ENCODE measurements at regions not wholly inside any gene's neighbourhood (a gene's known extent, or its start where the extent isn't known, plus 50 kb on each side); places are given as distances from the start of the nearest gene placed in this dataset.

DNA sequence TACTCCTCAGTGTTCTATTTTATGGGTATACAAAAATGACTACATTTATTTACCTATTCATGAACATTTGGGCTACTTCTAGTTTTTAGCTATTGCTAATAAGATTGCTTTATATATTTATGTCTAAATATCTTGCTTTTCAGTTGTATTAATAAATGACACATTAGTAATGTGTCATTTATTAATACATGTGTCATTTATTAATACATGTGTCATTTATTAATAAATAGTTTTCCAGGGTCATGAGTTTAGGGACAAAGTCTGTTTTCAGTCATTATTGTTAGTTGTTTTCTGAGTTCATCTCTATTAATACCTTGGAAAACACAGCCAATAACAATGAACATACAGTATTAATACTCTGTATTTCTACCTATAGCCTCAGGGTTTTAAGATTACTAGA is 1630.7 kb upstream of the IGFBP7 start (continued):
- TF ChIP-seq FOSL2 (IDR thresholded peaks at IDR 0.05; ENCODE audit: borderline replicate concordance, low read depth) (no peak), YY1 (IDR thresholded peaks at IDR 0.05; ENCODE audit: low read depth) (no peak), MEF2A (IDR thresholded peaks at IDR 0.05; ENCODE audit: borderline replicate concordance, low read depth) (no peak), EZH2phosphoT487 (IDR thresholded peaks at IDR 0.05; ENCODE audit: borderline replicate concordance, low read depth) (no peak), TAF1 (IDR thresholded peaks at IDR 0.05; ENCODE audit: borderline replicate concordance, low read depth, low read length) (no peak), RXRA (IDR thresholded peaks at IDR 0.05; ENCODE audit: borderline replicate concordance, low read depth) (no peak), NRF1 (IDR thresholded peaks at IDR 0.05; ENCODE audit: low read depth, low read length) (no peak), GATA2 (CRISPR knock-in tag; IDR thresholded peaks at IDR 0.05) (no peak), MXI1 (IDR thresholded peaks at IDR 0.05; ENCODE audit: low read depth, low read length) (no peak)

DNA sequence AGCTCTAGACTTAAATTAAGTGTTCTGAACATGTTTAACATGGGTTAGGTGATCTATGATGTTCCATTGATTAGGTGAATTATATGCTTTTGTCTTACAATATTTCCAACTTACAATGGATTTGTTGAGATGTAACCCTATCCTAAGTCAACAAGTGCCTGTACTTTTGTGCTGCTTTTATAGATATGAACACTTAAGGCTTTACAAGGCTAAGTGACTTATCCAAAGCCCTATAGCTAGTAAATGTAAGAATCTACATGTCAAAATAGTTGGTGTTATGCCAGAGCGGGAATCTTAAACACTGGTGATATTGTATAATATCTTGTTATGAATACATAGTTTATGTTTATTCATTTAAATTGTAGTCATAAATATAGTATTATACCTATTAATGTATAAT is 1629.1 kb upstream of the IGFBP7 start:
- Histone ChIP-seq H3K36me3 (replicated peaks in 1 of 2; ENCODE audit: control insufficient read depth in 1 of 2, insufficient read depth in 2 of 2, low read length in 1 of 2) (no peaks in the 10 kb centered on the region), H3K27me3 (ENCODE audit: insufficient read depth) (no peaks in the 10 kb centered on the region), H3K9me3 (no peaks in the 10 kb centered on the region), H3K9me2 (no peaks in the 10 kb centered on the region), H3F3A (replicated peaks; ENCODE audit: insufficient read depth) (no peaks in the 10 kb centered on the region), H3K27ac (ENCODE audit: low read depth in 2 of 2, low read length in 1 of 2) (no peak overlapping the region), H3K4me1 (ENCODE audit: control insufficient read depth in 1 of 2, insufficient read depth in 2 of 2, low read depth in 1 of 2, low read length in 1 of 2) (no peaks in the 10 kb centered on the region), H2AFZ (ENCODE audit: low read depth) (no peak overlapping the region), H3K79me2 (ENCODE audit: insufficient read depth) (no peaks in the 10 kb centered on the region), H4K20me1 (ENCODE audit: insufficient read depth) (no peaks in the 10 kb centered on the region), H3K9ac (no peak overlapping the region), H3K4me2 (no peak overlapping the region), H3K4me3 (ENCODE audit: low read depth in 2 of 2, low read length in 1 of 2) (no peak overlapping the region)
- no peak for TF ChIP-seq FOXM1 (IDR thresholded peaks at IDR 0.05; ENCODE audit: low read depth)
- TF ChIP-seq RFX5 (IDR thresholded peaks at IDR 0.05; ENCODE audit: low read length) = no peak
- TF ChIP-seq RCOR1 (IDR thresholded peaks at IDR 0.05; ENCODE audit: low read length) = no peak
- TF ChIP-seq, protein P1, sequence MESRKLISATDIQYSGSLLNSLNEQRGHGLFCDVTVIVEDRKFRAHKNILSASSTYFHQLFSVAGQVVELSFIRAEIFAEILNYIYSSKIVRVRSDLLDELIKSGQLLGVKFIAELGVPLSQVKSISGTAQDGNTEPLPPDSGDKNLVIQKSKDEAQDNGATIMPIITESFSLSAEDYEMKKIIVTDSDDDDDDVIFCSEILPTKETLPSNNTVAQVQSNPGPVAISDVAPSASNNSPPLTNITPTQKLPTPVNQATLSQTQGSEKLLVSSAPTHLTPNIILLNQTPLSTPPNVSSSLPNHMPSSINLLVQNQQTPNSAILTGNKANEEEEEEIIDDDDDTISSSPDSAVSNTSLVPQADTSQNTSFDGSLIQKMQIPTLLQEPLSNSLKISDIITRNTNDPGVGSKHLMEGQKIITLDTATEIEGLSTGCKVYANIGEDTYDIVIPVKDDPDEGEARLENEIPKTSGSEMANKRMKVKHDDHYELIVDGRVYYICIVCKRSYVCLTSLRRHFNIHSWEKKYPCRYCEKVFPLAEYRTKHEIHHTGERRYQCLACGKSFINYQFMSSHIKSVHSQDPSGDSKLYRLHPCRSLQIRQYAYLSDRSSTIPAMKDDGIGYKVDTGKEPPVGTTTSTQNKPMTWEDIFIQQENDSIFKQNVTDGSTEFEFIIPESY (IDR thresholded peaks at IDR 0.05; ENCODE audit: borderline replicate concordance, low read depth) = no peak
- TF ChIP-seq, protein P2, sequence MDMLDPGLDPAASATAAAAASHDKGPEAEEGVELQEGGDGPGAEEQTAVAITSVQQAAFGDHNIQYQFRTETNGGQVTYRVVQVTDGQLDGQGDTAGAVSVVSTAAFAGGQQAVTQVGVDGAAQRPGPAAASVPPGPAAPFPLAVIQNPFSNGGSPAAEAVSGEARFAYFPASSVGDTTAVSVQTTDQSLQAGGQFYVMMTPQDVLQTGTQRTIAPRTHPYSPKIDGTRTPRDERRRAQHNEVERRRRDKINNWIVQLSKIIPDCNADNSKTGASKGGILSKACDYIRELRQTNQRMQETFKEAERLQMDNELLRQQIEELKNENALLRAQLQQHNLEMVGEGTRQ (IDR thresholded peaks at IDR 0.05; ENCODE audit: borderline replicate concordance, low read depth, low read length) = no peak
- TF ChIP-seq, protein P3, sequence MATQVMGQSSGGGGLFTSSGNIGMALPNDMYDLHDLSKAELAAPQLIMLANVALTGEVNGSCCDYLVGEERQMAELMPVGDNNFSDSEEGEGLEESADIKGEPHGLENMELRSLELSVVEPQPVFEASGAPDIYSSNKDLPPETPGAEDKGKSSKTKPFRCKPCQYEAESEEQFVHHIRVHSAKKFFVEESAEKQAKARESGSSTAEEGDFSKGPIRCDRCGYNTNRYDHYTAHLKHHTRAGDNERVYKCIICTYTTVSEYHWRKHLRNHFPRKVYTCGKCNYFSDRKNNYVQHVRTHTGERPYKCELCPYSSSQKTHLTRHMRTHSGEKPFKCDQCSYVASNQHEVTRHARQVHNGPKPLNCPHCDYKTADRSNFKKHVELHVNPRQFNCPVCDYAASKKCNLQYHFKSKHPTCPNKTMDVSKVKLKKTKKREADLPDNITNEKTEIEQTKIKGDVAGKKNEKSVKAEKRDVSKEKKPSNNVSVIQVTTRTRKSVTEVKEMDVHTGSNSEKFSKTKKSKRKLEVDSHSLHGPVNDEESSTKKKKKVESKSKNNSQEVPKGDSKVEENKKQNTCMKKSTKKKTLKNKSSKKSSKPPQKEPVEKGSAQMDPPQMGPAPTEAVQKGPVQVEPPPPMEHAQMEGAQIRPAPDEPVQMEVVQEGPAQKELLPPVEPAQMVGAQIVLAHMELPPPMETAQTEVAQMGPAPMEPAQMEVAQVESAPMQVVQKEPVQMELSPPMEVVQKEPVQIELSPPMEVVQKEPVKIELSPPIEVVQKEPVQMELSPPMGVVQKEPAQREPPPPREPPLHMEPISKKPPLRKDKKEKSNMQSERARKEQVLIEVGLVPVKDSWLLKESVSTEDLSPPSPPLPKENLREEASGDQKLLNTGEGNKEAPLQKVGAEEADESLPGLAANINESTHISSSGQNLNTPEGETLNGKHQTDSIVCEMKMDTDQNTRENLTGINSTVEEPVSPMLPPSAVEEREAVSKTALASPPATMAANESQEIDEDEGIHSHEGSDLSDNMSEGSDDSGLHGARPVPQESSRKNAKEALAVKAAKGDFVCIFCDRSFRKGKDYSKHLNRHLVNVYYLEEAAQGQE (IDR thresholded peaks at IDR 0.05; ENCODE audit: low read depth, low read length) = no peak
- TF ChIP-seq MEF2A (IDR thresholded peaks at IDR 0.05; ENCODE audit: borderline replicate concordance, low read depth) = no peak
- TF ChIP-seq YY1 (IDR thresholded peaks at IDR 0.05; ENCODE audit: low read depth) = no peak
- WGBS (ENCODE audit: low lambda C conversion rate) = 69% methylated on average over 1 of the region's 1 CpG
- ChIA-PET POLR2A (no interaction called here), CTCF (no interaction called here)
- DNase-seq = no peak

All from SK-N-SH (cell line).